Ishikawa (cell line): ENCODE measurements at regions not wholly inside any gene's neighbourhood (a gene's known extent, or its start where the extent isn't known, plus 50 kb on each side); places are given as distances from the start of the nearest gene placed in this dataset.

ENCODE experiments used
- FOXM1 ChIP-seq: IDR thresholded peaks from 2 replicates; pipeline ENCODE4 v1.6.1; 2012; ENCODE audit warnings: low read depth, borderline replicate concordance
- TCF12 ChIP-seq: IDR thresholded peaks from 2 replicates; pipeline ENCODE4 v1.6.1; 2012; ENCODE audit warnings: low read depth
- YY1 ChIP-seq: IDR thresholded peaks from 2 replicates; pipeline ENCODE4 v1.6.1; 2012; ENCODE audit warnings: low read depth
- TF ChIP-seq, protein P1 (sequence below): IDR thresholded peaks from 2 replicates; pipeline ENCODE4 v1.6.1; 2012

GRCh38 chr3:40793730-40794129 lies 269.0 kb downstream of the ZNF621 start:
- TF ChIP-seq TCF12, result no peak
- TF ChIP-seq YY1, result no peak
- TF ChIP-seq FOXM1, result no peak
- TF ChIP-seq, protein P1, sequence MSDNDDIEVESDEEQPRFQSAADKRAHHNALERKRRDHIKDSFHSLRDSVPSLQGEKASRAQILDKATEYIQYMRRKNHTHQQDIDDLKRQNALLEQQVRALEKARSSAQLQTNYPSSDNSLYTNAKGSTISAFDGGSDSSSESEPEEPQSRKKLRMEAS, result no peak
